ENCODE measurements at regions not wholly inside any gene's neighbourhood (a gene's known extent, or its start where the extent isn't known, plus 50 kb on each side); places are given as distances from the start of the nearest gene placed in this dataset.

- TF ChIP-seq, protein P1, sequence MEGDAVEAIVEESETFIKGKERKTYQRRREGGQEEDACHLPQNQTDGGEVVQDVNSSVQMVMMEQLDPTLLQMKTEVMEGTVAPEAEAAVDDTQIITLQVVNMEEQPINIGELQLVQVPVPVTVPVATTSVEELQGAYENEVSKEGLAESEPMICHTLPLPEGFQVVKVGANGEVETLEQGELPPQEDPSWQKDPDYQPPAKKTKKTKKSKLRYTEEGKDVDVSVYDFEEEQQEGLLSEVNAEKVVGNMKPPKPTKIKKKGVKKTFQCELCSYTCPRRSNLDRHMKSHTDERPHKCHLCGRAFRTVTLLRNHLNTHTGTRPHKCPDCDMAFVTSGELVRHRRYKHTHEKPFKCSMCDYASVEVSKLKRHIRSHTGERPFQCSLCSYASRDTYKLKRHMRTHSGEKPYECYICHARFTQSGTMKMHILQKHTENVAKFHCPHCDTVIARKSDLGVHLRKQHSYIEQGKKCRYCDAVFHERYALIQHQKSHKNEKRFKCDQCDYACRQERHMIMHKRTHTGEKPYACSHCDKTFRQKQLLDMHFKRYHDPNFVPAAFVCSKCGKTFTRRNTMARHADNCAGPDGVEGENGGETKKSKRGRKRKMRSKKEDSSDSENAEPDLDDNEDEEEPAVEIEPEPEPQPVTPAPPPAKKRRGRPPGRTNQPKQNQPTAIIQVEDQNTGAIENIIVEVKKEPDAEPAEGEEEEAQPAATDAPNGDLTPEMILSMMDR (IDR thresholded peaks at IDR 0.05), result no peak
- no peak for TF ChIP-seq POLR2A (IDR thresholded peaks at IDR 0.05)
These were observed 75.8 kb downstream of the SDC1 start for GRCh38 chr2:20148923-20149702.

Data from tibial nerve (tissue), 3 donors.